Kidney tubule cell (primary cell): ENCODE measurements at regions not wholly inside any gene's neighbourhood (a gene's known extent, or its start where the extent isn't known, plus 50 kb on each side); places are given as distances from the start of the nearest gene placed in this dataset.
A peak's percentile ranks its signal among the peaks of the same experiment; 100 is the strongest.
"Not testable (repeated sequence)": the region's sequence is repeated elsewhere in the genome, so short reads cannot be mapped to it uniquely, and the experiment has no call there.

Source experiments
- DNase-seq: peaks from one replicate; pipeline ENCODE4 v3.0.0-alpha.2; 2018; ENCODE audit warnings: low spot score

DNA sequence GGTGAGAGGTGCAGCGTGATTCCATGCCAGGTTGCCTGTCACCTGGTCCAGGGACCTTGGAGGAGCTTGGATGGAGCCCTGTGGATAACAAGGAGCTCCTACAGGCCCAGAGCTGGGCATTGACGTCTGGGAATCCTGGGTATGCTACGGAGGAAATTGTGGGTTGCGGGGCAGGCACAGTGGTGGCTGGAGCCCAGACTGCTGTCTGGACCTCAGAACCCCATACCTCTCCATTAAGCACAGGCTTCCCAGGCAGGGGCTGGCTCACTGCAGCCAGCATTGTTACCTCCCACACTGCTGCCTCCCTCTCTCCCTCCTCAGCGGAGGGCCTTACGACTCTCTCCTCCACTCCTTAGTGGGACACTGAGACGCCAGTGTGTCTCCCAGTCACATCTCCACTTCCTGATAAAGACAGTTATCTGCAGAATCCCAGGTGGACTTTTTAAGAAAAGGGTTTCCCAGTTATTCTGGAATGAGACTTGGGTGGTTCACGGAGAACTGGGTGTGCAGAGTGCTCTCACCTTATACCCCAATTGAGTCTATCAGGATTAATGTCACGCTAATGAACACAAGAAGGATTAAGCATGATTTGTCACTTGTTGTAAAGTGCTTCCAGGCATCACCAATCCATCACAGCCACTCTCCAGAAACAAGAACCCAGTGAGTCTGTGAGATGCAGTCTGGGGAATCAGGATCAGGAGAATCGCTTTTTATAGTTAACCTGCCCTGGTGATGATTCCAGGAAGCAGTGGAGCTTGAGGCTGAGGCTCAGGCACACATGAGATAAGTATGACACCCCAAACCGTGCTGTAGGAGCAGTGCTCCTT, 309.4 kb downstream of the RPS24 start:
- no peak for DNase-seq

DNA sequence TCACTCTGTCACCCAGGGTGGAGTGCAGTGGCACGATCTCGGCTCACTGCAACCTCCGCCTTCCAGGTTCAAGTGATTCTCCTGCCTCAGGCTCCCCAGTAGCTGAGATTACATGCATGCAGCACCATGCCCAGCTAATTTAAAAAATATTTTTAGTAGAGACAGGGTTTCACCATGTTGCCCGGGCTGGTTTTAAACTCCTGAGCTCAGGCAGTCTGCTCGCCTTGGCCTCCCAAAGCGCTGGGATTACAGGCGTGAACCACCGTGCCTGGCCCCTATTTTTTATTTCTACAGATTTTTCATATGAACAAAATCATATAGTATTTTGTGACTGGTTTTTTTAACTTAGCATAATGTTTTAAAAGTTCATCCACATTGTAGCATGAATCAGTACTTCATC, 310.6 kb downstream of the RPS24 start:
- not testable (repeated sequence) for DNase-seq

DNA sequence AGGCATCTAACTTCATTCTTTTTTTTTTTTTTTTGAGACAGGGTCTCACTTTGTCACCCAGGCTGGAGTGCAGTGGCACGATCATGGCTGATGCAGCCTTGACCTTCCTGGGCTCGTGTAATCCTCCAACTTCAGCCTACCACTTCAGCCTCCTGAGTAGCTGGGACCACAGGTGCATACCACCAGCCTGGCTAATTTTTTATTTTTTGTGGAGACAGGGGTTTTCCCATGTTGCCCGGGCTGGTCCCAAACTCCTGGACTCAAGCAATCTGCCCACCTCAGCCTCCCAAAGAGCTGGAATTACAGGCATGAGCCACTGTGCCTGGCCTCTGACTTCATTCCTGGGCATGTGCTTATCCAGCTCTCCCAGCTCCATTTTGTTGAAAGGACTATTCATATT, 311.9 kb downstream of the RPS24 start:
- DNase-seq: not testable (repeated sequence)

DNA sequence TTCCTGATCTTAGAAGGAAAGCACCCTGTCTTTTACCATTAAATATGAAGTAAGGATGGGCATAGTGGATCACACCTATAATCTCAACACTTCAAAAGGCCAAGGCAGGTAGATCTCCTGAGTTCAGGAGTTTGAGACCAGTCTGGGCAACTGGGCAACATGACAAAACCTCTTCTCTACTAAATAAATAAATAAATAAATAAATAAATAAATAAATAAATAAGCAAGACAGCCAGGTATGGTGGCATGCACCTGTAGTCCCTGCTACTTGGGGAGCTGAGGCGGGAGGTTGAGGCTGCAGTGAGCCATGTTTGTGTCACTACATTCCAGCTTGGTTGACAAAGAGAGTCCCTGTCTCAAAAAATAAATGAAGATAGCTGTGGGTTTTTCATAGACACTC, 313.1 kb downstream of the RPS24 start:
- no peak for DNase-seq

DNA sequence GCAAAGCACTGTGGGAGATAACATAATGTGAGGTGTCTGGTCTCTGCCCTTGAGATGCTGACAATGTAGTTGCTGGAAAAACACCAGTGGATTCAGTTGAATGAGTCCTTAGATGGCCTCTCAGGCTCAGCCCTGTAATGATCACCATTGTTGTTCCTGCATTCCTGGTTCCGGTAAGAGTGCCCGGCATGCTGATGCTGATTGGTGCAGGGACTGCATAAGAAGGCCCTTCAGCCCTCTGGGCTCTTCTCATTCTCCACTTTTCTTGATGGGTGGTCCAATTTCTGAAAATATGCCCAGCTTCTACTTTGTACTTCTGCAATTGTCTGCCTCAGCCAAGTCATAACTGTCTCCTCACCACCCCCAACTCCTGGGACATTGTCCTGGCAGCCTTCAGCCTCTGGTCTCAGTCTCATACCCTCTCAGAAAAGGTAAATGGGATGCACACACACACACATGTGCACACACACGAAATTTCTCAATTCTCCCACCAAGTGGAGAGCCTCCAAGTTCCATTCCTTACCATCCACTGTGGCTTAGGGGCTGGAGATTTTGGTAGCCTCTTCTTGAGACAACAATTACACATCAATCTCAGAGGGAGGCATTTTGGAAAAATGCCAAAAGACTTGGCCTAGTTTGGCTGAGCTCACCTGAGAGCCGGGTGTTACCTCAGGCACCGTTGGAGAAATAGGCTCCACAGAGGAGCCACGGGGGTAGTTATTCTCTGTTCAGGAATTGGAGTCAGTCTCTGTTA, 314.9 kb downstream of the RPS24 start:
- no peak for DNase-seq

DNA sequence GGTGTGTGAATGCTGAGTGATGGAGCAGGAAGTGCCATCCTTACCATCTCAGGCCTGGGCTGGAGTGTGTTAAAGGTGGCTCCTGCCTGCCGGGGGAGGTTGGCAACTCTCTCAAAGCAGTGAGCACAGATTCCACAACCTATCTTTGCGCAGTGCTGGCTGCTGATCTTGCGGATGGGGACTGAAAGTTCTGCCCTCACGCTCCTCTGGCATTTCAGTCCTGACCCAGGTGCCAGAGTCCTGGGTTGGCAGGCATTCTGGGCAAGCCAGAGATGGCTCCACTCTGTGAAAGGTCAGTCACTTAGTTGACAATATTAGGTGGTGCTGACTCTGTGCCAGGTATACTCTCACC, 315.5 kb downstream of the RPS24 start:
- DNase-seq: no peak

DNA sequence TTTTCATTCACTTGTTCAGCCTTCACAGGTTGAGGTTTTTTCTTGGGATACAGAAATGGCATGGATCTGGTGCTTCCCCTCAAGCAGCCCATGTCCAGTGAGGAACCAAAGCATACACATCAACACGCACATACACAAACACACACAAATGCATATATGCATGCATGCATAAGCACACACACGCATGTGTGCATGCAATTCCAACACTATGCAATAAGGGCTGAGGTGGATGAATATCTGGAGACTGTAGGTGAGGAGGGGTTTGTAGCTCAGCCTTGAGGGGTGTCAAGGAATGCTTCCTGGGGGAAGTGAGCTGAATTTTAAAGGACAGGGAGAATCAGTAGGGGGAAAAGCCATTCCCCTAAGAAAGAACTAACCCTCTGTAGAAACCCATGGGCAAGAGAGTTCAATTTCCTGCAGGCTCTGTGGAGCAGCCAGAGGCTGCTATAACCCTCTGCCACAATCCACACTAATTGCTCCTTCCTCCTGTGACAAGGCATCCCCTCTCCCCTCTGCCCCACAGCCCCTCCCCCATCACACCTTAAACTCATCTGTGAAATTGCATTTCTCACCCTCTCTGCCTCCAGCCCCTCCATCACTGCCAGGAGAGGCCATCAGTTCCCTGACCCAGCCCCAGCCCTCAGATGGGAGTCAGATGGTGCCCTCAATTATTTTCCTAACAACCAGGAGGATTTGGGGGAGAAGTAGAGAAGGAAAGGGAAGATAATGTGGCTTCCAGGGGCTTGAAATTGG, 316.4 kb downstream of the RPS24 start:
- DNase-seq: no peak

DNA sequence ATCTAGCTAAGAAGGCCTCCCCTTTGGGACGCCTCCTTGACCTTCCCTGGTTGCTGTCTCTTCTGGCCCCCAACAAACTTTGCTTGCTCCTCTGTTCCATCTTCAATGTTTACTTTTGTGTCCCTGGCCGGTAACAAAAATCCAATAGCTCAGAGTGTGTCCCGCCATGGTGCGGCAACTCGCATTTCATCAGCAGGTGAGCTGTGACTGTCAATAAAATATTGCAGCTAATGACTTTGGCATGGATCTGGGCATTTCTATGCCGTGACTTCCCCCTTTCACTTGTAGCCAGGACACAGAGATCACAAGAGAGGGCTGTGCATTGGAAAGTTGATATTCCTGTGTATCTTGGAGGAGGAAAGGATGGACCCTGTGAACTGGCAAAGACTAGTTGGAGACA, 317.6 kb downstream of the RPS24 start:
- no peak for DNase-seq

DNA sequence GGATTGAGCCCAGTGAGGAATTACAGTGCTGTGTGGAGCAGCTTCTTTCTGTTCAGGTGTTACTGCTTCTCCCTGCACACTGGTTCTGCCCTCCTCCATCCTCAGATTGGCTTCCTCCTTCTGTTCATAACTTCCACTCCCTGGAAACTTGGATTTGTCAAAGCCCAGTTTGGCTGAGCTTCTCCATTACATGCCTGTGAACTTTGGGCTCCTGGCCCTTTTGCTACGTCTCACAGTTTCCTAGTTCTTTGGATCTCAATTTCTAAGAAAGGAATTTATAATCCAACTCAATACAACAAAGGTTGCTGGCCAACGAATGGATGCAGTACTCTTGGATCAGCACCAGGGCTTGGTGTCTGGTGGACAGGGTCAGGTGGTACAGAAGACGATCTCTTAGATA, 318.1 kb downstream of the RPS24 start:
- DNase-seq: no peak

DNA sequence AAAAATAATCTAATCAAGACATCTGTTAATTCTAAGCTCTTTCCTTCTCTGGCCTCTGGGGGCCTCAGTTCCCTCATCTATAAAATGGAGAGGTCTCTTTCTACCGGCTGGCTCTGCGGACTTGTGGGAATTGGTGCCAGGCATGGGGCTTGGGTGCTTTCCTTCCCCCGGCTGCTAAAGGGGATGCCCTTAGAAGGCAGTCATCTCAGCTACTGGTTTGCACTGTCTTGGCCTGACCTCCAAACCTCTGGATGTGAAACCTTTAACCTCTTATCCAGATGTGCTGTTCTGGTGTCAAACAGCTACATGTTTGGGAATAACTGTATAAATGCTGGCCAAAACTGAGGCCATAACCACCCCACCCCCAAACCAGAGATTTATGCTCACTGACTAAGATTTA, 320.0 kb downstream of the RPS24 start:
- DNase-seq: no peak

DNA sequence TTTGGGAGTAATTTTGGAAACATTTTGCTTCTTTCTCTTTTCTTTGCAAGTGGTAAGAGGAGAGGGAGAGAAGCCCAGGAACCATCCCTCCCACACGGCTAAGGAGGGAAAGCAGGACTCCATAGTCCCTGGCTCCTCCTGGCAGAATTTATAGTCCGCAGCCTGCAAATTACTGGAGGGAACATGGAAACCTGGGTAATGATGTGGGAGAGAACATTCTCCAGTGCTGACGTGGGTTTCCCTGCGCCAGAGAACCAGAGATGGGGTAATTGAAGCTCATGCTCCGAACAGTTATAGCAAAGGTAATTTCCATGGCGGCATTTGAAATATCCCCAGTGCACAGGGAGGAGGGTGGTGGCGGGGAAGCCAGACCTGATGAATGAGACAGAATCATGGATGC, 320.4 kb downstream of the RPS24 start:
- DNase-seq: no peak

DNA sequence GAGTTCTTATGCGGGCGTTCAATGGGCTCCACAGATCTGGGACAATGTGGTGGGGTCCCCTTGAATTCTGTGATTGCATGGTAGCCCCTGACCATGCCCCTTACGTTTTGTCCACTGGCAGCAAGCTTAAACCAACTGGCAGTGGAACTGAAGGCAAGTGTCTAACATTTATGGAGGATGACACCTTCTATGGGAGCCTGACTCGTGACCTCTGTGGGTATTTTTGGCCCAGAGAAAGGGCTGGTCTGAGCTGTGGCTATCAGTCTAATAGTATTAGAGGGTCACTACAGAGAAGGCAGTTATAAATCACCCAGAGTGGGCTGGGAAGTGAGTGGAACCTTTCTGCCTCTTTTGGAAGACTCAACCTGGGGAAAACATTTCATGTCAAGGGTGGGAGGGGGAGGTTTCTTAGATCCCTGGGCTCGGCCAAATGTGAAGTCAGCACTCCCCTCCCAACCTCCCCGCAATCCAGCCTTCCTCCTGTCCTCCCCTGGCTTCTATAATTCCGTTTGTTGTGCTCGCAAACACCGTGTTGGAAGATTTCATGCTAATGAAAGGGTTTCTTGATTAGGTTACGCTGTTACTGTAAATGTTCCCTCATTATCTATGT, 322.7 kb downstream of the RPS24 start:
- DNase-seq: no peak

DNA sequence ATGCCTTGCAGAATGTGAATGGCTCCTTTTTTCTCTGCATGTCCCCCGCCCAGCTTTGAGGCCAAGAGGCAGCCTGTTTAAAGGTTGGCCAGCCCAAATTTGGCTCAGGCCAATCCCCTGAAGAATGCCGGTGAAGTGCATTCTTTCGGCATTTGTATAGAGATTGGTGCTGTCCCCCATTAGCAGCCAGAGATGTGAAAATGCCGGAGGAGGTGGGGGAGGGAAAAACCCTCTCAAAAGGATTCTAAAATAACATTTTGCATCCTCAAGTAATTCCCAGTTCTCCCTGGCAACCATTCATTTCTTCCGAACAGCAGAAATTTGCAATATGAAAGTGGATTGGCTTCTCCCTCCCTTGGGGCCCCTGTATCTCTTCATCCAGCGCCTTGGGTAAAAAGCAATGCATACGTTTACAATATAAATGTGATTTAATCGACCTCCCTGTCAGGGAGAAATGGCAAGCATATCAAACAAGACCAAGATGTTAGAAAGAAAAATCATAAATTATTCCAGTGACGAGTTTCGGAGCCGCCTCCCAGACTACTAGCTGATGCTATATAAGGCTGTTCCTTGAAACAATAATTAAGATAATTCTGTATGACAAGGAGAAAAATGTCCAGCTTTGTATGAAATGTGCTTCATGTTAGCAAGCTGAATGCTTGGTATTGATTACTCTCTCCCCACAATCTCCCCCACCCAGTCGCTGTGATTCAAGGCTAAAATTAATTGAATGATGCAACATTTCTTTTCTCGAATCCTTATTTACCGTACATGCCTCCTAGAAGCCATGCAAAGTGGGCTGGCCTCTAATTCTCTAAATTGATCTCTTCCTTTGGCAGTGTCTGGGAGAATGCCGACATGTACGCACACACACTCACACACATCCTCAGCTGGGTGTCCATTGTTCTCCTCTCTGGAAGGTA, 323.7 kb downstream of the RPS24 start:
- DNase-seq: no peak

DNA sequence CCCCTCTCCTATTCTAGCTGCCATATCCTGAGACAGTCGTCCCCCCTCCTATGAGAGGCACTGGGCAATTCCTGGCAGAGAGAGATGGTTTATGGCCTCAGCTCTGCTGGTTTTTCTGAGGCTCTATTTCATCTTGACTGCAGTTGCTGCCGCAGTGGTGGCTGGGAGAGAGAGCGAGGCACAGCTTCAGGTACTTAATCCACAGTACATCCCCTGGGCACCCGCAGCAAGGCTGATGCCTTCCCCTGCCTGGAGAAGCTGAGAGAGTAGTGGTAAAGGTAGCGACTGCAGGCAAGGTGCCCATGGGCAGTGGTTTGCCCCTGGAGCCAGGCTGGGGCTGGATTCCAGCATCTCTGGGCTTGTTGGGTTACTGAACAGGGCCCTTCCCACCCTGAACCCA, 324.7 kb downstream of the RPS24 start:
- DNase-seq: no peak

DNA sequence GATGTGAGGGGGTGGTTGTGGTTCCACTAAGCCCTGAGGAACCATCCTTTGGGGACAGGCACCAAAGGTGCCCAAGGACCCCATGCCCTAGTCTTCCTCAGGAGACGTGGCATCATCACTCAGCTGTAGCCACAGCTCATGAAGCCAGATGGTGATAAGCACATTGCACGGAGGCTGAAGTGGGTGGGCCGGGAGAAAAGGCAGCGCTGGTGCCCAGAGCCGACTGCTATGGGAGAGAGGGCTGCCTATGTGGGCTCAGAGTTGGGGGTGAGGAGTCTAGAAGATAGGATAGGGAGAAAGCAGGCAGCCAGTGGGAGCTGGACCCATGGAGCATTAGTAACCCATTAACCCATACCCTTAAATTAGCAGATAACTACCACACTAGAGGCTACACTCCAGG, 325.3 kb downstream of the RPS24 start:
- DNase-seq: no peak

DNA sequence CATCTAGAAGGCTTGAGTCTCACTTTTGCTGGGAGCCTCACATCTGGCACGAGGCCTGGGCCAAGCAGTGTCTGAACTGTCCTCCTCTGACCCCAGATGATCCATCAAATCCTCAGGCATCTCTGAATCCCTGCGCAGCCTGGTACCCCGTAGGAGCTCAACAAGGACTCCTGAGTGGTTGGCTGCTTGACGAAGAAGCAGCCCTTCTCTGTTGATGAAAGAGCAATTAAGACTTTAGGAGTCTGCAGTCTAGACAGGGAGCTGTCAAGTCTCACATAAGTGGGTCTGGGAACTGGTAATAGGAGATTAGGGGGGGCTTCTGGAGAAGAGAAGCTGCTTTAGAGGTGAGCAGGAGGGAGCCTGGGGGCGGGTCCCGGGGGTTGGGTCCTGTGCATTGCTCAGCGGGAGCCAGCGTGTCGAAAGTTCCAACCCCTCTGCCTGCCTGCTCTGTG, 326.0 kb downstream of the RPS24 start:
- no peak for DNase-seq

DNA sequence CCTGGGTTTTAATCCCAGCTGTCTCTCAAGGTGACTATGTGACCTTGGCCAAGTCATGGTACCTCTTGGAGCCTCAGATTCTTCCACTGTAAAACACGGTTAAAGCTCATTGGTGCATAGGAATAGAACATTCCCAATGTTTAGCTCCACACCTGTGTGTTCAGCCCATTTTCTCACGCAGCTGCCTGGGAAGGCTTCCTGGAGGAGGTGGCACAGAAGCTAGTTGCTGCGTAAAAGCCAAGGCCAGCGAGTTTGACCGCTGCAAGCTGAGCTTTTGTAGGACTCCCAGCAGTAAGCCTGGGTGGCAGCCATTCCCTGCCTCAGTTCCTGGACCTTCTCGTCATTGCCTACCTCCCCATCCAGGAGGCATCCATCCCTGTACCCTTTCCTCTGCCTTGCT, 326.6 kb downstream of the RPS24 start:
- DNase-seq: no peak

DNA sequence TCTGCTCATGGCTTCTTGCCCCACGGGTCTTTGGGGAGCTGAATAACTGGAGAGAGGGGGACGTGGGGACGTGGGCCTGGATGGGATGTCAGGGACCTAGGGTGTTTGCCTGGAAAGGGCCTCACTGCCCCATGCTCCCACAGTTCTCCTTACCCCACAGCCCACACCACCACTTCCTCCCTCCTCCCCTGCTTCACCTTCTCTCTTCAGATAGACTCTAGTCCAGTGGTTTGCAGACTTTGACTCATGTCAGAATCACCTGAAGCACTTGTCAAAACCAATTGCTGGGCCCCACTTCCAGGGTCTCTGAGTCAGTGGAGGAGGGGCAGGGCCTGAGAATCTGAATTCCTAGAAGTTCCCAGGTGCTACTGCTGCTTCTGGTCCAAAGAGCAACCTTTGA, 327.4 kb downstream of the RPS24 start:
- peak; percentile 41 for DNase-seq

DNA sequence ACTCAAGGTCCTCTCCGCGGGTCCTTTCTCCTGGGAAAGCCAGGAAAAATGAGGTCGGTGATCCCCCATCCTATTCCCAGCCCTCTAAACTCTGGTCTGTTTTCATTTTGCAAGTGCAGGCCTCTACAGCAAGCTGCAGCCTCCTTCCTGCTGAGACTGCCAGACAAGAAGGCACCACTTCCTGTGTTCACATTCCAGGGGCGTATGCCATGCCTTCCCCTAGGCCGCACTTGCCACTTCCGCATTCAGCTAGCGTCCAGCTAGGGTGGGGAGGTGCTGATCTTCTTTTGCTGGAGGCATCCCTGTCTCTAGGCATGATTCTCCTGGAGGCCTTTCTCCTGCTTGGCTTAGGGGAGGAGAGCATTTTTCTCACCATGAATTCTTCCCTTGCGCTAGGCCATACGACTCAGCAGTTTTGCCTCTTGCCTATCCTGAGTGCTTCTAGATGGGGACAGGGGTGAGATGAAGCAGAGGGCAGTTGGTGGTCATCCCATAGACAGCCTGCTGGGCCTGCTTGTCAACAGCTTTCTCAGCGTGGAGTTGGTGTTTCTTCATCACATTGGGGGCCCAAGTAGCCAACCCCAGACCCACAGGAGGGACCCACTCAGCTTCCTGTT, 328.9 kb downstream of the RPS24 start:
- DNase-seq: peak; percentile 54

DNA sequence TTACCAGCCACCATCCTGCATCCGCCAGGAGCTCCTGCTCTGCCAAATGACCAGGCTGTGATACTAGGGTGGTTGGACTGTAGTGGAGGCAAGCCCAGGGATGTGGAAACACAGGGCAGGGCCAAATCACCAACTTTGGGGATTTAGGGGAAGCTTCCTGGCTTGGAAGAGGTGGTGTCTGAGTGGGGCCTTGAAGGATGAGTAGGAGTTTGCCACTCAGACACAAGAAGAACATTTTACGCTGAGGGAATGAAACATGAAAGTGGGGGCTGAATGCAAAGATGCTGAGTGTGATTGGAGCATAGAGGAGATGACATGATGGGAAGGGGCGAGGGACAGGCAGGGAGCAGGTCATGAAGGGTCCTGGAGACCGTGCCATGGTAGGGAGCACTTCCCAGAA, 329.5 kb downstream of the RPS24 start:
- DNase-seq: no peak

DNA sequence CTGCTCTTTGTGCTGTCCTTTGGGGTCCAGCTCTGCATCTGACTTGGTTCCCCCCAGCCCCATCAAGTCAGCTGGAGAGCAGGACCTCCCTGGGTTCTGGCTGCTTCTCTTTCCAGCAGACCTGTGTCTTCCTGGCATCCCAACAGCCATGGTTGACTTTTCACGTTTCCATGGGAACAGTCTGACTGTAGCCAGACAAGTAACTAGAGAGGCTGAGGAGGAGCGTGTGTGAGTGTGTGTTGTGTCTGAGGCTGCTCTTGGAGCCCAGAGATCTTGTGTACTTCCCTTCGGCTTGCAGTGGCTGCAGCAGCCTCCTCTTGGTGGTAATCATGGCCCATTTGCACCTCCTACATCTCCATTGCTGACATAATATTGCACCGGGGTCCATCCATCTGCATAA, 332.0 kb downstream of the RPS24 start:
- DNase-seq: no peak
